ENCODE measurements at regions not wholly inside any gene's neighbourhood (a gene's known extent, or its start where the extent isn't known, plus 50 kb on each side); places are given as distances from the start of the nearest gene placed in this dataset.

DNA sequence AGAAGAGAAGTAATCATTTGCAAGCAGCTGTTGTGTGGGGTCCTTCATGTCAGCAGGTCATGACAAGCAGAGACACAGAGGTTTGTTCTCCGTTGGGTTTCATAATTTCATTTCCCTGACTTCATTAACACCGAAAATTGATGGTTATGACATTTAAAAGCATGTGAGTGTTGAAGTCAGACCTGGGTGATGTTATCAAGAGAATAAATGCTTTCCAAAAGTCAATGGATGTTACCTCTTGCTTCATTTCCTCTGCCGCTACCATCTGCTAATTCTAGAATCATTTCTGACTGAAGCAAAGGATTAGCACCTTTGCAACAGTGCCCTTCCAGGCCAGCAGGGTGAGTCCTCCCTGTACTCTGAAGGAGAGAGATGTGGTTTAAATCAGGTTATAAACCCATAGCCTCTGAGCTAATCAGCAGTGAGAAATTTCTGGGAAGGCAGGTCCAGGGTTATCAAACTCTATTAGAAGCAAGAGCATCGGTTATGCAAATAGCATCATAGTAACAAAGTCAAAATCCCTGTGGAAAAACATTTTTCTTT is 446.2 kb downstream of the PIK3C3 start:
- TF ChIP-seq, protein P1, sequence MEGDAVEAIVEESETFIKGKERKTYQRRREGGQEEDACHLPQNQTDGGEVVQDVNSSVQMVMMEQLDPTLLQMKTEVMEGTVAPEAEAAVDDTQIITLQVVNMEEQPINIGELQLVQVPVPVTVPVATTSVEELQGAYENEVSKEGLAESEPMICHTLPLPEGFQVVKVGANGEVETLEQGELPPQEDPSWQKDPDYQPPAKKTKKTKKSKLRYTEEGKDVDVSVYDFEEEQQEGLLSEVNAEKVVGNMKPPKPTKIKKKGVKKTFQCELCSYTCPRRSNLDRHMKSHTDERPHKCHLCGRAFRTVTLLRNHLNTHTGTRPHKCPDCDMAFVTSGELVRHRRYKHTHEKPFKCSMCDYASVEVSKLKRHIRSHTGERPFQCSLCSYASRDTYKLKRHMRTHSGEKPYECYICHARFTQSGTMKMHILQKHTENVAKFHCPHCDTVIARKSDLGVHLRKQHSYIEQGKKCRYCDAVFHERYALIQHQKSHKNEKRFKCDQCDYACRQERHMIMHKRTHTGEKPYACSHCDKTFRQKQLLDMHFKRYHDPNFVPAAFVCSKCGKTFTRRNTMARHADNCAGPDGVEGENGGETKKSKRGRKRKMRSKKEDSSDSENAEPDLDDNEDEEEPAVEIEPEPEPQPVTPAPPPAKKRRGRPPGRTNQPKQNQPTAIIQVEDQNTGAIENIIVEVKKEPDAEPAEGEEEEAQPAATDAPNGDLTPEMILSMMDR (conservative IDR thresholded peaks at IDR 0.05; ENCODE audit: low read length): no peak
- no peak for TF ChIP-seq EZH2phosphoT487 (IDR thresholded peaks at IDR 0.05; ENCODE audit: borderline replicate concordance)
